WI38 (cell line): ENCODE measurements at regions not wholly inside any gene's neighbourhood (a gene's known extent, or its start where the extent isn't known, plus 50 kb on each side); places are given as distances from the start of the nearest gene placed in this dataset.

ENCODE experiments used
- H3K4me3 ChIP-seq: 2 replicates; pipeline ENCODE4 v1.5.1; 2011; ENCODE audit warnings: low read depth, mild to moderate bottlenecking, control low read depth, low read length
- TF ChIP-seq, protein P1 (sequence below): IDR thresholded peaks from 2 replicates; pipeline ENCODE4 v1.5.1; 2012; ENCODE audit warnings: low read depth, mild to moderate bottlenecking, control low read depth, low read length

DNA sequence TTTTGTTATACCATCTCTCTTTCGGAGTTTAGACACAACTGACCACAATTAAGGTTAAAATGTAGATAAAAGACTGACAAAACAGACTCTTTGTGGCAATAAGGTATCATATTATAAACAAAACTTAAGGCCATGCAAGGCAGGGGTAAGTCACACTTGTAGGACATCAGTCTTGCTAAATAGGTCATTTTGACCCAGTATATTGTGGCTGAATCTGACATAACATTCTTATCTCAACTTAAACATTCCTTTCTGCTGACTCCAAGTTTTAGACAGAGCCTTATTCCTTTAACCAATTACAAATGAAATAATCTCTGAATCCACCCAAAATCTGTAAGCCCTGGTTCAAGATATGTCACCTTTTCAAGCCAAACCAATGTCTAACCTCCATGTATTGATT, 733.4 kb upstream of the B3GALT2 start:
- TF ChIP-seq, protein P1, sequence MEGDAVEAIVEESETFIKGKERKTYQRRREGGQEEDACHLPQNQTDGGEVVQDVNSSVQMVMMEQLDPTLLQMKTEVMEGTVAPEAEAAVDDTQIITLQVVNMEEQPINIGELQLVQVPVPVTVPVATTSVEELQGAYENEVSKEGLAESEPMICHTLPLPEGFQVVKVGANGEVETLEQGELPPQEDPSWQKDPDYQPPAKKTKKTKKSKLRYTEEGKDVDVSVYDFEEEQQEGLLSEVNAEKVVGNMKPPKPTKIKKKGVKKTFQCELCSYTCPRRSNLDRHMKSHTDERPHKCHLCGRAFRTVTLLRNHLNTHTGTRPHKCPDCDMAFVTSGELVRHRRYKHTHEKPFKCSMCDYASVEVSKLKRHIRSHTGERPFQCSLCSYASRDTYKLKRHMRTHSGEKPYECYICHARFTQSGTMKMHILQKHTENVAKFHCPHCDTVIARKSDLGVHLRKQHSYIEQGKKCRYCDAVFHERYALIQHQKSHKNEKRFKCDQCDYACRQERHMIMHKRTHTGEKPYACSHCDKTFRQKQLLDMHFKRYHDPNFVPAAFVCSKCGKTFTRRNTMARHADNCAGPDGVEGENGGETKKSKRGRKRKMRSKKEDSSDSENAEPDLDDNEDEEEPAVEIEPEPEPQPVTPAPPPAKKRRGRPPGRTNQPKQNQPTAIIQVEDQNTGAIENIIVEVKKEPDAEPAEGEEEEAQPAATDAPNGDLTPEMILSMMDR, result no peak
- no peak overlapping the region for H3K4me3 ChIP-seq

DNA sequence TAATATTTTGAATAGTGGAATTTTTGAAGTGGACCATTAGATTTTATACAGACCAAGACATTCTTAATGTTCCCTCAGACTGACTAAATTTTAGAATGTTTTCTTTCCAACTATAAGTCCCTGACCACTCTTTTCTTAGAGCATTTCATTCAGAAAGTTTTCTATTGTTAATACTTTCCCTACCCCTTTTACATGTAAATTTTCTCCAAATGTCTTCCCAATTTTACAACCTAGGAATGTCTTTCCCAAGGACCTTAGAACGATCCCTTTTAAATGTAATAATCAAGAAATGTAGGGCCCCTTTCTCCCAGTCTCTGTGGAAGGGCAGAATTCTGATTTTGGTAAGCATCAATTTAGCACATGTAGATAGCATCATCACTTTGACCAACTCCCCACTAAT, 730.0 kb upstream of the B3GALT2 start:
- TF ChIP-seq, protein P1, result no peak
- H3K4me3 ChIP-seq, result no peak overlapping the region

DNA sequence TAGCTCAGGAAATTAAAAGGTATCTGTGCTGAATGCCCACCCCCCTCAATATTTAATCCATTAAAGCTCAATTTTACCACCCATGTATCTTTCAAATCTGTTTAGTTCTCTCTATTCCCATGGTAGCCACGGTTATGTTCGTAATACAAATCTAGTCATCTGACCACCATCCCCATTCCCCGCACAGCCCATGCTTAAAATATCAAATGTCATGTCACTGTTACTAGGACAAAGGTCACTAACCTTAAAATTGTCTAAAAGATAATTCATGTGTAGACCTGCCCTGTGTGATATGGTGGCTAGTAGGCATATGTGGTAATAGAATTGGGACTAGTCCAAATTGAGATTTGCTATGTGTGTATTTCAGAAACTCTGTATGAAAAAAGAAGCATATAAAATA, 728.5 kb upstream of the B3GALT2 start:
- H3K4me3 ChIP-seq, result no peak overlapping the region
- TF ChIP-seq, protein P1, result no peak

DNA sequence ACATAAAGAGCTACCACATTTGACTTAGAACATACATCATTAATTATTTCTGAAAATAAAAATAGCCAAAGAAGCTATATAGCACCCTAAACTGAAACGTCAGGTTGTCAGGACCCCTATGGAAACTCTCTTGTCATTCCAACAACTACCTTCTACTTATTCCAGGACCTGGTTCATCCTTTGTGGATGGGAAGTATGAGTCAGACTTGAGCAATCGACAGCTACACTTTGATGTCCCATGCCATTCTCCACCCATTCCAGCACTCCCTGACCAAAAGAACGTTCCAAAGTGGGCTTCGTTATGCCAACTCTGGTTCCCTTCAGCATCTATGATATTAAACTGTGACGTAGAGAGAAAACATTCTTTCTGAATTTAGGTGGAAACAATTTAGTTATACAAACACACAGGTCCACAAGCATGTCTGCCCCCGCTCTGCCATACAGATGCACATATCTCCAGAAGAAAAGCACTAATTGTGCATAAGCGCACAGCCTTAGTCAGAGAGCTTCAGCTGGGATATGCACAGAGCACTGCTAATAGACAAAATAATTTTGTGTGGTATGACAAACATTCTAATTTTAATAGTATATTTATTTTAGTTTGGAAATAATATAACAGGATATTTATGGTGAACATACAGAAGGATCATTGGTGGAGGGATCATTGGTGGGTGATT, 723.1 kb upstream of the B3GALT2 start:
- H3K4me3 ChIP-seq, result no peak overlapping the region
- TF ChIP-seq, protein P1, result no peak

DNA sequence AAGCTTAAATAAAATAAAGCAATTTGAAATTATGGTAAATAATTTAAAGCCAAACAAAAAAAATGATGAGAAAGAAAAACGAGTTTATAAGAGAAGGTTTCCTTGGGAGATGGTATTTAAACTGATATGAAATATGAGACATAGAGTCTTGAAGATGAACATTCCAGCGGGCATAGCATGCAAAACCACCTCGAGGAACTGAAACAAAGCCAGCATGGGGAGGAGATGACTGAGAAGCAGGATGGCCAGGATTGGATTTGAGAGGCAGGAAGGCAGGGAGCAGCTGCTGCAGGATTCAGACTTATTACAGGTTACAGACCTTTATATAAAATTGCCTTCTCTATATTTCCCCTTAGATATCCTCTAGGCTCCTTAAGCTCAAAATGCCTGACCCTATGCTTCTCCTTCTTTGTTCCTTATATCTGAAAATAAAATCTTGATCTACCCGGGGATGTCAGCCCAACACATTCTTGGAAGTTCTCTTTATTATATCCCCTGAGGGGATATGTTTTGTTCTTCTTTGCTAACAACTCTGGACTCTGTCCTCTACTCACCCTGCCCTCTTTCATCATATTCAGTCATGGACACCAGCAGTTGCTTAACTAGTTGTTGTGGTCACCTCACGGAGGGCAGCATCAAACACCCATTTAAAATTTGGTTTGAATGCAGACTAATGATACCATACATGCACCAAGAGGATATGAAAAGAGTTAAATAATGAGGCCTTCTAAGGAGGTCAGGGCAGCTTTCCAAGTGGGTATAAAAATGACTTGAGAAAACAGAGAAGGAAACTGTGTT, 719.1 kb upstream of the B3GALT2 start:
- TF ChIP-seq, protein P1, result no peak
- no peak overlapping the region for H3K4me3 ChIP-seq

DNA sequence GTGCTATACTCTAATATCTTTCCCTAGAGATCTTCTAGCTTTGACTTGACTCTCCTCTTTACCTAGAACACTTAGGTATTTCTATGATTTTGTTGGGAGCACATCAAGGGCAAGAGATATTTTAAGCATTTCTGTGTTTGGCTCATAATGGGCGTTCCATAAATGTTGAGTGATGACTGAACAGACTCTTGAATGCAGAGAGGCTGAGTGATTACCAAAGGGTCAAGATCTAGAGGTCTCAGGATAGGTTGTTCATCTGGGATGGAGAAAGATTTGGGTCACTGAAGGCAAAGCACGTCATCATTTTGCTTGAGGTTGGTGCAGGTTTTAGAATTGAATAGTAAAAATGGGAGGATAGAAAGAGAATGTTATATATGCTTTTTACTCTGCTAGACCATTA, 705.4 kb upstream of the B3GALT2 start:
- TF ChIP-seq, protein P1, result no peak
- H3K4me3 ChIP-seq, result no peak overlapping the region

DNA sequence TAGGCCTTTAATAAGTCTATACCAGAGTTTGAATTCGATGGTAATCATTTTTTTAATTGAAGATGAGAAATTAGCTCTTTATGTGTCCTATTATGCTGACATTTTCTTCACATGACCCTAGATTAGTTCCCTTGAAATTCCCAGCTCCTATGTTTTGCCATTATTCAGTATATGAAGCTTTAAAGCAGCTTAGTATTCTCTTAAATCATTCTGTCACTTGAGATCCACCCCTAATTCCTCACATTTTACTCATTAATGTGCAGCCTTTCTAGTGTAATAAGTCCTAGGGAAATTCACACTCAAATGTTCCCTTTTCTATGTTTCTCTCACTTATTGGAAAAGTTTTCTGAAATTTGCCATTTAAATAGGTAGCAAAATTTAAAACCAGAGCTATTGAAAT, 704.5 kb upstream of the B3GALT2 start:
- TF ChIP-seq, protein P1, result no peak
- H3K4me3 ChIP-seq, result no peak overlapping the region
